Stimulated activated memory B cell treated with anti-CD40 and anti-IgM and Interleukin-4, amounts not matched to agents 10 μg/mL and 1 μg/mL and 100 μg/mL, for 72 hours (primary cell): ENCODE measurements at regions not wholly inside any gene's neighbourhood (a gene's known extent, or its start where the extent isn't known, plus 50 kb on each side); places are given as distances from the start of the nearest gene placed in this dataset.

Source experiments
- ATAC-seq: fragments of 150-1000 bp; cut with Tn5 transposase; 2 replicates; pipeline ENCODE4 v1.10.0; 2021
- H3K27ac Mint-ChIP-seq: one replicate; pipeline ENCODE4 v1.8.0; 2022; ENCODE audit warnings: mild to moderate bottlenecking, mixed read lengths
- H3K27me3 Mint-ChIP-seq: one replicate; pipeline ENCODE4 v1.8.0; 2022; ENCODE audit warnings: mixed read lengths
- H3K36me3 Mint-ChIP-seq: one replicate; pipeline ENCODE4 v1.8.0; 2022; ENCODE audit warnings: mixed read lengths
- H3K4me1 Mint-ChIP-seq: one replicate; pipeline ENCODE4 v1.8.0; 2022; ENCODE audit warnings: mixed read lengths
- H3K4me3 Mint-ChIP-seq: one replicate; pipeline ENCODE4 v1.8.0; 2022; ENCODE audit warnings: mild to moderate bottlenecking, moderate library complexity, mixed read lengths
- H3K9me3 Mint-ChIP-seq: one replicate; pipeline ENCODE4 v1.8.0; 2022; ENCODE audit warnings: mixed read lengths

DNA sequence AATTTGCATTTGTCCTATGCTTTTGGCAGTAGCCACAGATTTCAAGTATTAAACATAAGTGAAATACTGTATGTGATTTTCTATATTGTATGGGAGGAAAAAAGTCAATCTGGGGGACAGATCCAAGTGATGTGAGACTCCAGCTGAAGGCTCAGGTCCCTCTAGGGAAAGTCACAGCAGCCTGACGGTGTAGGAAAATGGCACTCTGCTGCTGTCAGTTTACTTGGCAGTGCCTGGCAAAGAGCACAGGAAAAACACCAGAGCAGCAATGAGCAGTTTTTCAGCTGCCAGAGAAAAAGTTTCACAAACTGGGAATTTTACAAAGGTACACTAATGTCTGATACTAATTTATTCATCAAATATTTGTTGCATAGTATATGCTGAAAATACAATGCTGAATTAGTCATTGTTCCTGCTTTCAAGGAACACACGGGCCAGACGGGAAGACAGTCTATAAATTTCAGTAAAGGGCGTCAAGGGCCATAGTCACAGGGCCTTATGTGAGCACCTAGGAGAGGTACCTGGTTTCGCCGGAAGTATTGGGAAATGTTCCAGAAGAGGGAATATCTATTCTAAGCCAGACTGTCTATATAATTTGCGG is 66.2 kb upstream of the SLC38A2 start:
- H3K9me3 Mint-ChIP-seq, result no peaks in the 10 kb centered on the region
- peaks cover 2% of the 10 kb centered on the region for H3K36me3 Mint-ChIP-seq
- H3K4me1 Mint-ChIP-seq, result peaks cover 14% of the 10 kb centered on the region
- H3K27me3 Mint-ChIP-seq, result no peaks in the 10 kb centered on the region
- H3K4me3 Mint-ChIP-seq, result no peak overlapping the region
- H3K27ac Mint-ChIP-seq, result no peak overlapping the region
- no peak for ATAC-seq

- no peak overlapping the region for H3K4me3 Mint-ChIP-seq
- H3K9me3 Mint-ChIP-seq, result no peaks in the 10 kb centered on the region
- H3K27ac Mint-ChIP-seq, result no peak overlapping the region
- H3K36me3 Mint-ChIP-seq, result peaks cover 6% of the 10 kb centered on the region
- H3K4me1 Mint-ChIP-seq, result peaks cover 15% of the 10 kb centered on the region
- H3K27me3 Mint-ChIP-seq, result no peaks in the 10 kb centered on the region
- no peak for ATAC-seq
These were observed 65.7 kb upstream of the SLC38A2 start for GRCh38 chr12:46438256-46438655.

- Mint-ChIP-seq H3K27me3 (no peaks in the 10 kb centered on the region), H3K4me1 (peaks cover 12% of the 10 kb centered on the region), H3K36me3 (peaks cover 6% of the 10 kb centered on the region), H3K9me3 (no peaks in the 10 kb centered on the region), H3K27ac (no peak overlapping the region), H3K4me3 (no peak overlapping the region)
- ATAC-seq, result no peak
These were observed 64.9 kb upstream of the SLC38A2 start for GRCh38 chr12:46437469-46437868.

DNA sequence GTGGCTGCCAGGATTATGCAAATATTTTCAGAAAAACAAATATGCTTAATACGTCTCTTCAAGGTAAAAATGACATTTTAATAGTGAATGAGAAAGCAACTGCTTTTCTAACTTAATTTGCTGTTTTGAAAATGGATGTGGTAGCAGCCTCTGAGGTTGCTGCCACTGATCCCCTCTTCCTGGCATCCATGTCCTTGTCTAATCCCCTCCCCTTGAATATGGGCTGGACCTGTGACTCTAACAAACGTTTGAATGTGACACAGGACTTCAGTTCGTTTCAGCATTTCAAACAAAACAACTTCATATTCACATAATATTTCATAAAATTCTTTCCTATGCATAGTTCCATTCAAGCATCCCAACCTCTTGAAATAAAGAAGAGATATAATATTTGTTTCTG is 64.2 kb upstream of the SLC38A2 start:
- no peak overlapping the region for H3K27ac Mint-ChIP-seq
- ATAC-seq, result no peak
- H3K36me3 Mint-ChIP-seq, result peaks cover 6% of the 10 kb centered on the region
- H3K9me3 Mint-ChIP-seq, result no peaks in the 10 kb centered on the region
- no peak overlapping the region for H3K4me3 Mint-ChIP-seq
- H3K4me1 Mint-ChIP-seq, result peaks cover 12% of the 10 kb centered on the region
- H3K27me3 Mint-ChIP-seq, result no peaks in the 10 kb centered on the region

DNA sequence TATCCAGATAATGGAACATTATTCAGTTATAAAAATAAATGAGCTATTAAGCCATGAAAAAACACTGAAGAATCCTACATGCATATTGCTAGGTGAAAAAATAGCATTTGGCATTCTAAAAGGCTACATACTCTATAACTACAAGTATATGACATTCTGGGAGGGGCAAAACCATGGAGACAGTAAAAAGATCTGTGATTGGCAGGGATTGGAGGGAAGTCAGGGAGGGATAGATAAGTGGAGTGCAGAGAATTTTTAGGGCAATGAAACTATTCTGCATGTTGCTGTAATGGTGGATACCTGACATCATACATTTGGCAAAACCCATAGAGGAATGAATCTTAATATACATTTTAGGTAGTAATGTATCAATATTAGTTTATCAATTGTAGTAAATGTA is 63.1 kb upstream of the SLC38A2 start:
- Mint-ChIP-seq H3K27ac (no peak overlapping the region), H3K9me3 (no peaks in the 10 kb centered on the region), H3K4me1 (peaks cover 12% of the 10 kb centered on the region), H3K27me3 (no peaks in the 10 kb centered on the region), H3K4me3 (no peak overlapping the region), H3K36me3 (peaks cover 6% of the 10 kb centered on the region)
- ATAC-seq, result no peak

DNA sequence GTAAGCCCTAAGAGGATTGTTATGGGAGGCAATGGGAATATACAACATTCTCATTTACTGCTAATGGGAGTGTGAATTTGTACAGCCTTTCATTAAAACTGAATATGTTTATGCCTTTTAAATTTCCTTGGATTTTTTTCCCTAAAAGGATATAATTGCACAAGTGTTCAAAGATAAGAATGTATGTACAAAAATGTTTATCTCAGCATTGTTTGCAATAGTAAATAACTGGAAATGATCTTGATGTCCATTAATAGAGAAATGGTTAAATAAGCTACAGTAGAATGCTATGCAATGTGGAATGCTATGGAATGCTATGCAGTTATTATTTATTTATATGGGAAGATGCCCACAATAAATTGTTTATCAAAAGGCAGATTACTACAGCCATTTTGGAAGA is 62.5 kb upstream of the SLC38A2 start:
- H3K4me1 Mint-ChIP-seq, result peaks cover 12% of the 10 kb centered on the region
- H3K36me3 Mint-ChIP-seq, result peaks cover 6% of the 10 kb centered on the region
- no peak overlapping the region for H3K4me3 Mint-ChIP-seq
- ATAC-seq, result no peak
- H3K27me3 Mint-ChIP-seq, result no peaks in the 10 kb centered on the region
- no peak overlapping the region for H3K27ac Mint-ChIP-seq
- H3K9me3 Mint-ChIP-seq, result no peaks in the 10 kb centered on the region

DNA sequence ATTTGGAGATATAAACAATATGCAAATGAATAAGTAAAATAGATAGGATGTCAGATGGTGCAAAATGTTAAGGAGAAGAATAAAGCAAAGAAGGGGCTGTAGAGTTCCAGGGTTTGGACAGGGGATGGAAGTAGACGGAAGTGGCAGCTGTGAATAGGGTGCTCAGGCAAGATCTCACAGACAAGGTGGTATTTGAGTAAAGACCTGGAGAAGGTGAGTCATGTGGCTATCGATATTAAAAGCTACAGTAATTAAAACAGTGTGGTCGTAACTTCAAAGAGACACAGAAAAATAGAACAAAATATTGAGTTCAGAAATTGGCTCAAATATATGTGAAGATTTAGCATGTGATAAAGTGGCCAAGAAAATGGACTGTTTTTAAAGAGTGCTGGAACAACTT is 61.3 kb upstream of the SLC38A2 start:
- Mint-ChIP-seq H3K36me3 (peaks cover 6% of the 10 kb centered on the region), H3K4me1 (peaks cover 12% of the 10 kb centered on the region), H3K4me3 (no peak overlapping the region), H3K27me3 (no peaks in the 10 kb centered on the region), H3K9me3 (no peaks in the 10 kb centered on the region), H3K27ac (no peak overlapping the region)
- no peak for ATAC-seq

- Mint-ChIP-seq H3K4me3 (no peak overlapping the region), H3K9me3 (no peaks in the 10 kb centered on the region), H3K36me3 (peaks cover 10% of the 10 kb centered on the region), H3K4me1 (peaks cover 12% of the 10 kb centered on the region), H3K27me3 (no peaks in the 10 kb centered on the region), H3K27ac (no peak overlapping the region)
- ATAC-seq, result no peak
These were observed 59.8 kb upstream of the SLC38A2 start for GRCh38 chr12:46432325-46432724.

DNA sequence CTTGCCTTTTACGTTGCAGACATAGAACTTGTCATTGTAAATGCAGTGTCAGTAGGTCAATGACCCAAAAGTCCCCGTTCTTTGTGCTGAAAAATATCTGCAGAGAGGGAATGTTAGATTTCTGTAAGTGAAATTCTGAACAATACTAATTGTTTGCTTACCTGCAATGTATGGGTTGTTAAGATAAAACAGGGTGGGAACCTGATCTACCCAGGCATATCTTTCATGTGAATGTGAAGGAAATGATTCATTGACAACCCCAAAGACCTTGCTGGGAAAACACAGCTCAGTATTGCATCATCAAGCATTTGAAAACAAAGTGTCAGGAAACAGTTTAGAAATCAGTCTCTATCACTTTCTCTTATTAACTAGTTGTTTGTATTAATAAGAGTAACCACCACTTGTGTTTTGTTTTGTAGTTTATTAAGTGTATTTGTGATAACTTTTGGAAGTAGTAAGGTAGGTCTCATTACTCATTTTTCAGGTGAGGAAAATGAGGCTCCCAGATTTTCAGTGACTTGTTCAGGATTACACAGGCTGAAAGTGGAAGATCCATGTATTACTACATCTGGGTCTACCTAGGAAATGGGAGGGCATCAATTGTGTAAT is 57.9 kb upstream of the SLC38A2 start:
- no peak overlapping the region for H3K4me3 Mint-ChIP-seq
- H3K27me3 Mint-ChIP-seq, result no peaks in the 10 kb centered on the region
- H3K36me3 Mint-ChIP-seq, result peaks cover 25% of the 10 kb centered on the region
- H3K27ac Mint-ChIP-seq, result no peak overlapping the region
- peaks cover 4% of the 10 kb centered on the region for H3K9me3 Mint-ChIP-seq
- H3K4me1 Mint-ChIP-seq, result peaks cover 17% of the 10 kb centered on the region
- no peak for ATAC-seq
